ENCODE measurements at regions not wholly inside any gene's neighbourhood (a gene's known extent, or its start where the extent isn't known, plus 50 kb on each side); places are given as distances from the start of the nearest gene placed in this dataset.
"Not testable (repeated sequence)": the region's sequence is repeated elsewhere in the genome, so short reads cannot be mapped to it uniquely, and the experiment has no call there.

GRCh38 chrX:133483771-133484170 lies 68.5 kb upstream of the GPC4 start:
- not testable (repeated sequence) for DNase-seq (ENCODE audit: low spot score)

GRCh38 chrX:133482056-133482952 lies 67.0 kb upstream of the GPC4 start:
- no peak for DNase-seq (ENCODE audit: low spot score)

GRCh38 chrX:133477986-133478385 lies 62.7 kb upstream of the GPC4 start:
- DNase-seq (ENCODE audit: low spot score): no peak

GRCh38 chrX:133475953-133476352 lies 60.7 kb upstream of the GPC4 start:
- no peak for DNase-seq (ENCODE audit: low spot score)

- no peak for DNase-seq (ENCODE audit: low spot score)
Observed at GRCh38 chrX:133475521-133475920, 60.2 kb upstream of the GPC4 start.

GRCh38 chrX:133474574-133474973 lies 59.3 kb upstream of the GPC4 start:
- DNase-seq (ENCODE audit: low spot score): no peak

GRCh38 chrX:133473451-133473850 lies 58.2 kb upstream of the GPC4 start:
- no peak for DNase-seq (ENCODE audit: low spot score)

GRCh38 chrX:133468051-133468450 lies 52.8 kb upstream of the GPC4 start:
- peak; percentile 14 for DNase-seq (ENCODE audit: low spot score)

GRCh38 chrX:133465254-133465653 lies 50.0 kb upstream of the GPC4 start:
- DNase-seq (ENCODE audit: low spot score): no peak
